ENCODE measurements at regions not wholly inside any gene's neighbourhood (a gene's known extent, or its start where the extent isn't known, plus 50 kb on each side); places are given as distances from the start of the nearest gene placed in this dataset.

- Histone ChIP-seq H3K9me3 (ENCODE audit: low read depth) (no peaks in the 10 kb centered on the region), H3K79me2 (ENCODE audit: low read depth) (no peaks in the 10 kb centered on the region)
Measured at GRCh38 chr13:72180253-72180952, 313.4 kb upstream of the DACH1 start.

GRCh38 chr13:72174549-72174948 lies 307.5 kb upstream of the DACH1 start:
- Histone ChIP-seq H3K79me2 (ENCODE audit: low read depth) (no peaks in the 10 kb centered on the region), H3F3A (ENCODE audit: low read depth) (no peaks in the 10 kb centered on the region), H4K20me1 (ENCODE audit: low read depth) (no peaks in the 10 kb centered on the region), H2AFZ (replicated peaks) (peak overlapping the region; percentile 59), H3K27ac (no peak overlapping the region), H3K4me2 (no peak overlapping the region), H3K9ac (no peak overlapping the region), H3K4me1 (no peaks in the 10 kb centered on the region), H3K27me3 (no peaks in the 10 kb centered on the region), H3K9me3 (ENCODE audit: low read depth) (no peaks in the 10 kb centered on the region), H3K4me3 (no peak overlapping the region), H3K36me3 (no peaks in the 10 kb centered on the region)
- no peak for DNase-seq (ENCODE audit: low spot score)
- Mint-ChIP-seq H3K27ac (no peak overlapping the region), H3K27me3 (ENCODE audit: insufficient read depth, low read depth) (peaks cover 2% of the 10 kb centered on the region), H3K36me3 (no peaks in the 10 kb centered on the region), H3K9me3 (no peaks in the 10 kb centered on the region), H3K4me1 (no peaks in the 10 kb centered on the region), H3K4me3 (no peak overlapping the region)
- TF ChIP-seq CTCF (IDR thresholded peaks at IDR 0.05) (no peak), EZH2phosphoT487 (IDR thresholded peaks at IDR 0.05) (no peak), EZH2 (IDR thresholded peaks at IDR 0.05) (no peak)

More at GRCh38 chr13:72180253-72180952, 313.4 kb upstream of the DACH1 start:
- H3K4me1 ChIP-seq, result no peaks in the 10 kb centered on the region
- no peak overlapping the region for H3K4me3 ChIP-seq
- H3K27ac Mint-ChIP-seq, result no peak overlapping the region
- H3K9me3 Mint-ChIP-seq, result no peaks in the 10 kb centered on the region
- H3K27me3 ChIP-seq, result no peaks in the 10 kb centered on the region
- no peaks in the 10 kb centered on the region for H3K36me3 ChIP-seq
- H3K27ac ChIP-seq, result no peak overlapping the region
- TF ChIP-seq CTCF (IDR thresholded peaks at IDR 0.05), result no peak
- no peak for TF ChIP-seq EZH2 (IDR thresholded peaks at IDR 0.05)
- TF ChIP-seq EZH2phosphoT487 (IDR thresholded peaks at IDR 0.05), result no peak
- no peak overlapping the region for H3K4me2 ChIP-seq
- H4K20me1 ChIP-seq (ENCODE audit: low read depth), result no peaks in the 10 kb centered on the region
- no peak overlapping the region for H3K4me3 Mint-ChIP-seq
- no peaks in the 10 kb centered on the region for H3F3A ChIP-seq (ENCODE audit: low read depth)
- H3K4me1 Mint-ChIP-seq, result no peaks in the 10 kb centered on the region
- no peak overlapping the region for H2AFZ ChIP-seq (replicated peaks)
- no peaks in the 10 kb centered on the region for H3K36me3 Mint-ChIP-seq
- DNase-seq (ENCODE audit: low spot score), result peak; percentile 8
- H3K27me3 Mint-ChIP-seq (ENCODE audit: insufficient read depth, low read depth), result peaks cover 2% of the 10 kb centered on the region
- H3K9ac ChIP-seq, result no peak overlapping the region

GRCh38 chr13:72170571-72170970 lies 303.6 kb upstream of the DACH1 start:
- no peaks in the 10 kb centered on the region for H3K4me1 Mint-ChIP-seq
- no peaks in the 10 kb centered on the region for H3K27me3 ChIP-seq
- H3K9ac ChIP-seq, result no peak overlapping the region
- no peaks in the 10 kb centered on the region for H3K9me3 ChIP-seq (ENCODE audit: low read depth)
- no peaks in the 10 kb centered on the region for H3K36me3 ChIP-seq
- H3K79me2 ChIP-seq (ENCODE audit: low read depth), result no peaks in the 10 kb centered on the region
- H4K20me1 ChIP-seq (ENCODE audit: low read depth), result no peaks in the 10 kb centered on the region
- no peaks in the 10 kb centered on the region for H3K36me3 Mint-ChIP-seq
- no peak overlapping the region for H3K27ac ChIP-seq
- H3K9me3 Mint-ChIP-seq, result no peaks in the 10 kb centered on the region
- H3K4me2 ChIP-seq, result no peak overlapping the region
- H3K4me3 ChIP-seq, result no peak overlapping the region
- H2AFZ ChIP-seq (replicated peaks), result no peak overlapping the region
- H3K4me1 ChIP-seq, result no peaks in the 10 kb centered on the region
- H3K4me3 Mint-ChIP-seq, result no peak overlapping the region
- TF ChIP-seq EZH2phosphoT487 (IDR thresholded peaks at IDR 0.05) (no peak), EZH2 (IDR thresholded peaks at IDR 0.05) (no peak), CTCF (IDR thresholded peaks at IDR 0.05) (no peak)
- no peaks in the 10 kb centered on the region for H3F3A ChIP-seq (ENCODE audit: low read depth)
- no peaks in the 10 kb centered on the region for H3K27me3 Mint-ChIP-seq (ENCODE audit: insufficient read depth, low read depth)
- no peak for DNase-seq (ENCODE audit: low spot score)
- H3K27ac Mint-ChIP-seq, result no peak overlapping the region
